ENCODE measurements at regions not wholly inside any gene's neighbourhood (a gene's known extent, or its start where the extent isn't known, plus 50 kb on each side); places are given as distances from the start of the nearest gene placed in this dataset.
"Not testable (repeated sequence)": the region's sequence is repeated elsewhere in the genome, so short reads cannot be mapped to it uniquely, and the experiment has no call there.

DNA sequence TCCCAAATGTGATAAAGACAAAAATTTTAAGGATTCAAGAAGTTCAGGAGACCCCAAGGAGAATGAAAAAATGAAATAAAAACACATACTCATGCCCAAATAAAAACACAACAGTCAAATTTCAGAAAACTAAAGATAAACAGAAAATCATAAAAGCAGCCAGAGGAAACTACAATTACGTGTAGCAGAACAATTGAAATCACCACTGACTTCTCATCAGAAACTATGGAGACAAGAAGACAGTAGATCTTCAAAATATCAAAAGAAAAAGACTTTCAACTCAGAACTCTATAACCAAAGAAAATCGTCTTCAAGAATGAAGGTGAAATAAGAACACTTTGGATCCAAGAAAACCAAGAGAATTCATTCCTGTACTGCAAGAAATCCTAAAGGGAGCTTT is 54.9 kb downstream of the DIO3 start:
- no peak for DNase-seq (ENCODE audit: low read depth, low spot score)

- DNase-seq (ENCODE audit: low read depth, low spot score) = no peak
Measured at GRCh38 chr14:101619484-101619883, 58.2 kb downstream of the DIO3 start.

GRCh38 chr14:101620031-101620788 is 58.9 kb downstream of the DIO3 start:
- no peak for DNase-seq (ENCODE audit: low read depth, low spot score)

- DNase-seq (ENCODE audit: low read depth, low spot score) = no peak
Measured at GRCh38 chr14:101620821-101621785, 59.8 kb downstream of the DIO3 start.

- DNase-seq (ENCODE audit: low read depth, low spot score) = no peak
Measured at GRCh38 chr14:101622251-101623076, 61.2 kb downstream of the DIO3 start.

GRCh38 chr14:101623077-101623372 is 61.7 kb downstream of the DIO3 start:
- DNase-seq (ENCODE audit: low read depth, low spot score) = no peak

DNA sequence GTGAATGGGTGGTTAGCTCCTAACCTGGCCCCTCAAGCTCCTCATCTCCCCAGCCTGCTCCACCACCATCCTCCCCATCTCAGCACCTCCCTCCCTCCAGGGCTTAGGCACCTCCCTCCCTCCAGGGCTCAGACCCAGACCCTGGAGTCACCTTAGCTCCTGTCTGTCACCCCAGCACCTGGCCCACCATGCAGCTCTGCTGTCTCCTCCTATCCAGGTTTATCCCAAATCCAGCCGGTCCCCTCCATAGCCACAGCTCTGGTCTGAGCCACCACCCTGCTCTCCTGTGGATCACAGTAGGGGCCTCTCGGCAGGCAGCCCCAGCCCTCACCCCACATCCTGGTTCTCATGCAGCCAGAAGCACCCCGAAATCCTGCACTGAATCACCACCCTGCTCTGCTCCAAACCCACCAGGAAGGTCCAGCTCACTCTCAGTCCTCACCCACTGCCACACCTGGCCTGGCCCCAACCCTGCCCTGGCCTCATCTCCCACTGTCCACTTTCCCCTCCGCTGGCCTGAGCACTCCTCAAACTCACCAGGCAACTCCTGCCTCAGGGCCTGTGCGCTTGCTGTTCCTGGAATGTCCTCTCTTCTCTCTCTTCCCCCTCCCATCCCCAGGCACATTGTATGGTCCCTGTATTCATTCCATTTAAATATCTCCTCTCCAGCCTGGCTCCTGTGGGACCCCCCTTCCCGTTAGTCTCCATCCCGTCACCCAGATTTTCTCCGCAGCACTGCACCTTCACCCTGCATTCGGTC is 62.6 kb downstream of the DIO3 start:
- DNase-seq (ENCODE audit: low read depth, low spot score) = no peak

DNA sequence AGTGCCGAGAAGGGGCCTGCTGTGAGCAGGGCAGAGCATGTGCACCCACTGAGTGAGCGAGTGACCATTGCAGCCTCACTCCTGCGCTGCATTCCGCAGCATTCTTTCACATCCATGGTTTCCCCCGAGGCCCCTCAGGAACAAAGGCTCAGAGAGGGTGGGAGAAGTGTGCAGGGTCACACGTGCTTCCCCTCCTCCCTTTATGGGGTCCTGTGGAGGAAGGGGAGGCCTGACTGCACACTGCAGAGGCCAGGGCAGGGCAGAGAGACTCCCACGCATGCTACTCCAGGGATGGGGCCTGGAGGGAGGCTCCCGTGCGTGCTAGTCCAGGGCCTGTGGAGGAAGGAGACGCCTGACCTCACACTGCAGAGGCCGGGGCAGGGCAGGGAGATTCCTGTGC is 63.2 kb downstream of the DIO3 start:
- DNase-seq (ENCODE audit: low read depth, low spot score) = no peak

- no peak for DNase-seq (ENCODE audit: low read depth, low spot score)
Measured at GRCh38 chr14:101625336-101626097, 64.2 kb downstream of the DIO3 start.

DNA sequence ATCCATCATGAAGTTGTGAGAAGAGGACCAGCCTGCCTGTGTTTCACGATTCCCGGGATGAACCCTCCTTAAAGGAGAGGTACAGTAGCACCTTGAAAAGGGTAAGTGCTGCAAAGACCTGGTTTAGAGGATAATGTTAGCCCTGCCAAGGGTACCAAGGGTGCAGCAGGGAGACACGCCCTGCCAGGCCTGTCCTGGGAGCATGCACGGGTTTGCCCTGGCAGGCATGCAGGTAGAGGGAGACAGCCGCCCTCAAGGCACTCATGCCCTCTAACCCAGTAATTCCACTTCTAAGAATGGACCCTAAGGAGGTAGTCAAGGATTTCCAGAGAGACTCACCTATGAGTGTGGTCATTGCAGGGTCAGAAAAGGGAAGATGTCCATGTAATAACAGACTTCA is 65.0 kb downstream of the DIO3 start:
- DNase-seq (ENCODE audit: low read depth, low spot score) = no peak

- DNase-seq (ENCODE audit: low read depth, low spot score) = no peak
Measured at GRCh38 chr14:101627915-101628262, 66.6 kb downstream of the DIO3 start.

DNA sequence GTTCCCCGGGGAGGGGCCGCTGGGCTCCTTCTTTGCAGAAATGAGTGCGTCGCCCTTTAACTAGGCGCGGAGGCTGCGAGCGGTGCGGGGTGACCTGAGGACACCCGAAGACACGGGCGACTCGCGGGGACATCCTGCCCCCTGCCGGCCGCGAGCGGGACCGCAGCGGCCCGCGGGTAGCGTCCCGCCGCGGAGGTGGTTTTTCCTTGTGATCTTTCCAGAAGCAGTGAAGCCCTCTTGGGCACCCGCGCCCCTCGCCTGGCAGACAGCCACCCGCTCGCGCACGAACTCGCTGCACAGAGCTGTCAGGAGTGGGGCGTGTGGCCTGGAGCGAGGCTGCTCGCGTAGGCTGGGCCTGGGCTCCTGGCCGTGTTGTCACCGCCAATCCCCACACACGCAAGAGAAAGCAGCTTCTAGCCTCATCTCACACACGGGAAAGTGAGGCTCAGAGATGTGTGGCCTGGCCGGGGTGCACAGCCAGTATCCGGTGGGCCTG is 67.2 kb downstream of the DIO3 start:
- no peak for DNase-seq (ENCODE audit: low read depth, low spot score)

- DNase-seq (ENCODE audit: low read depth, low spot score) = no peak
Measured at GRCh38 chr14:101628975-101629374, 67.7 kb downstream of the DIO3 start.

DNA sequence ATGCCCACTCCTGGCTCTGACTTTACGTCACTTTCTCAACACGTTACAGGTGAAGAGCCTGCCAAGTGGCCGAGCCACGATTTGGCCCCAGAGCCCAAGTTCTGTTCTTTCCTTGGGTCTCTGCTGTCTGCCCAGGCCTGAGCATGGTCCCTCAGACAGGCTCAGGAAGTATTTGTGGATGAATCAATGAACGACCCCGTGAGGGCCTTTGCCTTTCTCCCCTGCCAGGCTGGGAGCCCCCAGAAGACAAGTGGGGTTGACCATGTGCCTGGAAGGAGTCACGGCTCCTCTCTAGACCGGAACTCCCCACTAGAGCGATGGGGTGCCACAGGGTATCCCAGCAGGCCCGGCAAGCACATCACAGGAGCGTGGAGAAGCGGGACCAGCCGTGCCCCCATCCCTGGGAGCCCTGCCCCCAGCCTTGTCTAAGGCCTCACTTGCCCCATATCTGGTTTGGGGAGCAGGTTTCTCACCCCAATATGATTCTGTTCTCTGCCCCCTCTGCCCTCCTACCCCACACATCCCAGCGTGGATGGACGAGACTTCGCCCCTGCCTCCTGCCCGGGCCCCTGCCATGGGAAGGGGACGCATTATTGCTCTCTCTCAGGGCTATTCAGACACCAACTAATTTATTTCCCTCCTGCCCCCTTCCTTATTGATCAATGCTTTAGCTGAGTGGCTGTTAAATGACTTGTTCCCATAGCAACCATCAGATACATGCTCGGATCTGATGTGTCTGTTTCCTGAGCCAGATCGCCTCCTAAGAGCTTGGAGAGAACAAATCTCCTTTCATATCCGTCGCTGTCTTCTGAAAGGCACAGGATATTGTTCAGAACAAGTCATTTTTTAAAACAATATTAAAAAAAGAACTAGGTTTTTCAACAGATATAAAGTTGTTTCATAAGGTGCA is 69.0 kb downstream of the DIO3 start:
- DNase-seq (ENCODE audit: low read depth, low spot score) = no peak

DNA sequence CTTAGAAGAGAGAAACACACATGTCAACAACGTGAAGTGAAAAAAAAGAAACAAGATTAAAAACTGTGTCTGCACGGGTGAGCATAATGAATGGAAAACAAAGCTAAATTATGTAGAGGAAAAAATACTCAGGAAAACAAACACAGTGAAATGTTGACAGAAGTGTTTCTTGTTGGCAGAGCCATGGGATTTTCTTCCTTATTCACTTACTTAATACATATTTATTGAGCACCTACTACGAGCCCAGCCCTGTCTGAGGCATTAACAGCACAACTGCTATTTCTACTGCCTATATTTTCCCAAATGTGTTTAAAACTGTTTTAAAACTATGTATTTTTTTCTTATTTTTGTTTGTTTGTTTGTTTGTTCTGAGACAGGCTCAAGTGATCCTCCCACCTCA is 69.9 kb downstream of the DIO3 start:
- no peak for DNase-seq (ENCODE audit: low read depth, low spot score)

DNA sequence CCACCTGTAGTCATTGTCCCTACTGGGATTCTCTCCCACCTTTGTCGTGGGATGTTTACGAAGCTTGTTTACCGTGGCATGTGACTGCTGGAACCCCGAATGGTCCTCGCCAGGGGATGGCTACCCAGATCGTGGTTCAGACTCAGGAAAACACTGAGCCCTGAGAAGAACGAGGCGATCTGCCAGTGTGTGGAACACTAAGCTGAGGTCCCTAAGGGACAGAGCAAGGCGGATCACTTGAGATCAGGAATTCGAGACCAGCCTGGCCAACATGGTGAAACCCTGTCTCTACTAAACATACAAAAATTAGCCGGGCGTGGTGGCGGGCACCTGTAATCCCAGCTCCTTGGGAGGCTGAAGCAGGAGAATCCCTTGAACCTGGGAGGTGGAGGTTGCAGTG is 70.7 kb downstream of the DIO3 start:
- DNase-seq (ENCODE audit: low read depth, low spot score) = not testable (repeated sequence)

DNA sequence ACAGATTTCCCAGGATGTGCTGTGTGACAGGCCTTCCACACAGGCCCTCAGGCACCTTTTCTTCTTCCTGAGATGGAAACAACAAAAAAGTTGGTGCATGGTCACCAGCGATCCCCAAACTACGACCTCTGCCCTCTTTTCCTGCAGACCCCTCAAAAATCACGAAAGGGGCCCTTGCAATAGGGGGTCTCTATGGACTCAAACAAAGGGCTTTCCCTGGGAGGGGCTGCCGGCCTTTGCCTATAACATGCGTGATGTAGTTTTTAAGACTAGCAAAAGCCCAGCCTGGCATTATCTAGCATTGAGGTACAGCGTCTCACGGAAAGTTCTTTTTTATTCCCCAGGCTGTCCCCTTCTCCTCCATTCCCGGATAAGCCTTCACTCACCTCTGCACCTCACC is 71.2 kb downstream of the DIO3 start:
- no peak for DNase-seq (ENCODE audit: low read depth, low spot score)

DNA sequence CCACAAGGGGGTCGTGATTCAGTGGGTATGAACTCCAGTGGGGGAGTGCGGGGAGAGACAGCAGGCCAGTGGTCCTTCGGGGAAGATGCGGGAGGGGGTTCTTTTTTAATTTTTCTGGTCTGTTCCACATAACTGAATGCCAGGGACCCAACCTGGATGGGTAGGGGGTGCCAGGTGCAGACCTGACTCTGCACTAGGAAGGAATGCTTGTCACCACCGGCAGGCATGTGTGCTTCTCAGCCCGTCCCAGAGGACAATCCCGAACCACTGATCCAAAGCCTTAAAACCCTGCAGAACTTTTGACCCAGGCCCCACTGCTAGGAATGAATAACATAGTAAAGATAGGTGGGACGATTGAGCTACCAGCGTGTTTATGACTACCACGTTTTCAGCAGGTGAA is 72.0 kb downstream of the DIO3 start:
- DNase-seq (ENCODE audit: low read depth, low spot score) = no peak

DNA sequence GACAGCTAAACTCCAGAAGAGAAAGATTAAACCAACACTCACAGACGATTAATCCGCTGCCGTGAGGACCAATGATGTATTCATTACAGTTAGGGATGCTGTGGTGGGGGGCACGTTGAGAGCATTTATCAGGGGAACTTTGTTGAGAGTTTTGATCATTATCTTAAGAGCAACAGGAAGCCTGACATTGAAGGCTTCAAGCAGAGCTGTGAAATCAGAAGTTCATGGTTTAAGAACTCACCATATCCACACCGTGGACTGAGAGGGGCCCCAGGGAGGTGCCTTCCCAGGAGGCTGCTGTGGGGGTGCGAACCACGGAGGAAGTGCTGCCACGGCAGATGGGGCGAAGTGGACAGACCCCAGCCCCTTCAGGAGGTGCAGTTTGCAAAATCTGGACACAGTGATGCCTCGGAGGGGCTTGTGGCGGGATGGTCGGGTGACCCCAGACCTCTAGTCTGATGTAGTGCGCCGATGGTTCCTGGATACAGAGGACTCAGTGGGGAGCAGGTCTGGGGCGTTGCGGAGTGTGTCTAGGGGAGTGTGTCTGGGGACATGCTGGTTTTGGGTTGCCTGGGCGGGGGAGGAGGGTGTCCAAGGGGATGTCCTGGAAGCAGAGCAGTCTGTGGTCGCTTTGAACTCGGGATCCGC is 73.0 kb downstream of the DIO3 start:
- DNase-seq (ENCODE audit: low read depth, low spot score) = no peak
